AG09309 (cell line): ENCODE measurements at regions not wholly inside any gene's neighbourhood (a gene's known extent, or its start where the extent isn't known, plus 50 kb on each side); places are given as distances from the start of the nearest gene placed in this dataset.

Source experiments
- DNase-seq: peaks from one replicate; pipeline ENCODE4 v3.0.0-alpha.2; 2010; ENCODE audit warnings: low read depth
- H3K4me3 ChIP-seq: 2 replicates; pipeline ENCODE4 v1.5.1; 2011; ENCODE audit warnings: mild to moderate bottlenecking, low read depth, low read length, moderate library complexity; ENCODE audit not compliant: control insufficient read depth
- CTCF ChIP-seq: IDR thresholded peaks from 2 replicates; pipeline ENCODE4 v1.5.1; 2011; ENCODE audit warnings: mild to moderate bottlenecking, low read depth, low read length, inconsistent platforms; ENCODE audit not compliant: insufficient read depth, control insufficient read depth; ENCODE audit errors: missing control alignments

GRCh38 chr4:27911047-27911446 is 1050.4 kb downstream of the STIM2 start:
- TF ChIP-seq CTCF: no peak
- H3K4me3 ChIP-seq: no peak overlapping the region
- no peak for DNase-seq

GRCh38 chr4:27913738-27914137 is 1053.1 kb downstream of the STIM2 start:
- DNase-seq: no peak
- no peak overlapping the region for H3K4me3 ChIP-seq
- no peak for TF ChIP-seq CTCF

- TF ChIP-seq CTCF: no peak
- no peak overlapping the region for H3K4me3 ChIP-seq
- no peak for DNase-seq
Observed at GRCh38 chr4:27915822-27916221, 1055.2 kb downstream of the STIM2 start.

DNA sequence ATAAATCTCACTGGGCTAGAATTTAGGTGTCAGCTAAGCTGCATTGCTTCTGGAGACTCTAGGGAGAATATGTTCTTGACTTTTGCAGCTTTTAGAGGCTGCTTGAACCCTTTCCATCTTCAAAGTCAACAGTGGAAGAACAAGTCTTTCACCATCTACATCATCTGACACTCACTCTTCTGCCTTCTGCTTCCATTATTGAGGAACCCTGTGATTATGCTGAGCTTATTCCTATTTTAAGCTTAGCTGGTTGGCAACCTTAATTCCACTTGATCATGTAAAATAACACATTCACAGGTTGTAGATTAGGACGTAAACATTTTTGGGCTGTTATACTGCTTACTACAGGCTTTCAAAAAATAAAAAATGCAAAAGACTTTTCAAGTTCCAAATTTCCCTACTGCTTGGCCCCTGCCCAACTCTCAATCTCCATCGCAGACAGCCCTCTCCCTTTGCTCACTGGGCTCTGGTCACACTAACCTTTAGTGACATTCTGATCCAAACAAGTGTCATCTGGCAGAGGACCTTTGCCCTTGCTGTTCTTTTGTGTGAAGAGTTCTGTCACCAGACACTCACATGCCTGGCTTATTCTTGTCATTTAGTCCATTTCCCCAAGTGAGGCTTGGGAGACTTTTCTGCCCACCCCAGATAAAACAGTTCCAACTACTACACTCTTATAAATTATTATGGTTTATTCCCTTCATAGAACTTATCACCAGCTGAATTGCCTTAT is 1056.0 kb downstream of the STIM2 start:
- no peak for TF ChIP-seq CTCF
- no peak overlapping the region for H3K4me3 ChIP-seq
- no peak for DNase-seq

- no peak for TF ChIP-seq CTCF
- no peak for DNase-seq
- no peak overlapping the region for H3K4me3 ChIP-seq
Observed at GRCh38 chr4:27917381-27917780, 1056.7 kb downstream of the STIM2 start.

DNA sequence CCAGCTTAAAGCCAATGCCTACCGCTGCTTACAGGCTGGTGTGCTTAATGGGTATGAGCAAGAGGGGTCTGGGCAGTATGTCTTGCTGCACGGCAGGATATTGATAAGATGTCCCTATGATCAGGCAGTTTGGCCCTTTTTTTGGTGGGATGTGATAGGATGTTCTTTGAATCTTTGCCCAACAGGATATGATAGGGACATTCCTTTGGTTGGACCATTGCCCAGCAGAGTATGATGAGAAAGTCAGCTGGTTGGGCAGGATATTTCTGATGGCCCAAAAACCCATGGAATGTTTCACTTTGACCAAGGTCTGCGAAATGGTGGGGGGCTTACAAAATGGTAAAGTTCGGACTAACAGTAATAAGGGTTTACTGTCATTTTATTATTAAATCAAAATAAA is 1060.6 kb downstream of the STIM2 start:
- H3K4me3 ChIP-seq: no peak overlapping the region
- TF ChIP-seq CTCF: no peak
- DNase-seq: no peak
